GM21529 (cell line): ENCODE measurements at regions not wholly inside any gene's neighbourhood (a gene's known extent, or its start where the extent isn't known, plus 50 kb on each side); places are given as distances from the start of the nearest gene placed in this dataset.

ENCODE experiments used
- ATAC-seq: cut with Tn5 transposase; IDR thresholded peaks from one replicate; pipeline ENCODE4 v1.9.1; 2021; ENCODE audit not compliant: unreplicated experiment

DNA sequence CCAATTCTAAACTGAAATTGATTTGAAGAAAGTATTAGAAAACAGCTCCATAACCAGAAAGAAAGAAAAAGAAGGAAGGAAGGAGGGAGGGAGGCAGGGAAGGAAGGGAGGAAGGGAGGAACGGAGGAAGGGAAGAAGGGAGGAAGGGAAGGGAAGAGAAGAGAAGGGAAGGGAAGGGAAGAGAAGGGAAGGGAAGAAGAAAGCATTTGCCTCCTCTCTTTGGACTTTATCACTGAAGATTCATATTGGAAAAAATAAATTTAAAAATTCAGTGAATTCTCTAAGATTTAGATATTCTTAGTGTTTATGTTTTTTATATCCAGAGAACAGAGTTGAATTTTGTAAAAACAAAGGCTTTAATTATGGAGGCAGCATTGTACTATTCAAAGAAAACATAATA lies 68.5 kb upstream of the NXT1 start:
- ATAC-seq = no peak

DNA sequence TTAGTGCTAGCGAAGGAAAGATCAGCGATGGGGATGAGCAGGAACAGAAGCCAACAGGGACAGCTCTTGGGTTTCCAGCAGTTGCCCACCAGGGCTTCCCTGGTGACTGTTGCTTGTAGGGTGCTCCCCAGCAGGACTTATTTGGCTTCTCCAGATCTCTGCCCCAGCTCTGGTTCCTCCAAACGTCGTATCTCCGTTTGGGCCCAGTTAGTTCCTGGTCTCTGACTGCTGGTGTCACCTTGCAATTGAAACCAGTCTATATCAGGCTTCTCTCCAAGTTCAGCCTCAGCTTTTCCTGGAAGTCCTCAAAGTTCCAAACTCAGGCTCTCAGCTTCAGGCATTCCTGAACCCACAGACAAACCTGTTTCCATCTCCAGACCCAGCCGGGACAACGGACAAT lies 70.8 kb upstream of the NXT1 start:
- ATAC-seq = no peak

DNA sequence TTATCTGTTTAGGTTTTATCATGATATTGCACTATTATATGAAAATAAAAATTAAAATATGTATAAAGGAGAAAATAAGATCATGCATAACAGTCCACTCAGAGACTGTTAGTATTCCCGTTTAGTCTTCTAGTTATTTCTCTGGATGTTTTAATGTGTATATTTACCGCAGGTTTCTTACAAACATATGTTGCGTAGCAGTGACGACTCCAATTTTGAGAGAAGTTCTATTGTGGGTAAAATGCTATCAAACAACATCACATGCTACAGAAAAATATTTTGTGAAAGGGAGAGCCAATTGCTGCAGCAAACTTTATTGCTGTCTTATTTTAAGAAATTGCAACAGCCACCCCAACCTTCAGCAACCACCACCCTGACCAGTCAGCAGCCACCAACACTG lies 72.4 kb upstream of the NXT1 start:
- no peak for ATAC-seq

DNA sequence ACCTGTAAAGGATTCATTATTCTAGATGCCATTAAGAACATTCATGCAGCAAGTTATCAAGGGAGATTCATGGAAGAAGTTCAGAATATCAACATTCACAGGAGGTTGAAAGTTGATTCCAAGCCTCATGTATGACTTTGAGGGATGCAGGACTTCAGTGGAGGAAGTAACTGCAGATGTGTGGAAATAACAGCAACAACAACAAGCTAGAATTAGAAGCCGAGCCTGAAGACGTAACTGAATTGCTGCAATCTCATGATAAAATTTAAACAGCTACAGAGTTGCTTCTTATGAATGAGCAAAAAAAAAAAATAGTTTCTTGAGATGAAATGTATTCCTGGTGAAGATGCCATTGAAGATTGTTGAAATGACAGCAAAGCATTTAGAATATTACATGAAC lies 73.3 kb upstream of the NXT1 start:
- ATAC-seq = no peak

DNA sequence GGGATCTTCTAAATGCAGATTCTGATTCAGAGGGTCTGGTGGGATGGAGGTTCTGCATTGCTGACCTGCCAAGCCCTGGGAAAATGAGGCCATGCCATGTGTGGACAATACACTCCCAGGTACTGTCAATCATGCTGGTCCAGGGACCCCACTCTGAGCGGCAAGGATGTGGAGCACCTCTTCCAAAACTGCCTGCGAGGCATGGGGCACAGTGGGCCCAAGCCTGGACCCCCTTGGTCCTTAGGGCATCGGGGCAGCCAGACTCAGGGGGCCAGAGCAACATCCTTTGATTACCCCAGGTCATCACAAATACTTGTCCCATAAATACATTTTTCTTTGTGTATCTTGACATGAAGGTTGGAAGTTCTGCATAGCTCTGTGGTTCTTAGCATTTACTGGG lies 76.8 kb upstream of the NXT1 start:
- no peak for ATAC-seq

DNA sequence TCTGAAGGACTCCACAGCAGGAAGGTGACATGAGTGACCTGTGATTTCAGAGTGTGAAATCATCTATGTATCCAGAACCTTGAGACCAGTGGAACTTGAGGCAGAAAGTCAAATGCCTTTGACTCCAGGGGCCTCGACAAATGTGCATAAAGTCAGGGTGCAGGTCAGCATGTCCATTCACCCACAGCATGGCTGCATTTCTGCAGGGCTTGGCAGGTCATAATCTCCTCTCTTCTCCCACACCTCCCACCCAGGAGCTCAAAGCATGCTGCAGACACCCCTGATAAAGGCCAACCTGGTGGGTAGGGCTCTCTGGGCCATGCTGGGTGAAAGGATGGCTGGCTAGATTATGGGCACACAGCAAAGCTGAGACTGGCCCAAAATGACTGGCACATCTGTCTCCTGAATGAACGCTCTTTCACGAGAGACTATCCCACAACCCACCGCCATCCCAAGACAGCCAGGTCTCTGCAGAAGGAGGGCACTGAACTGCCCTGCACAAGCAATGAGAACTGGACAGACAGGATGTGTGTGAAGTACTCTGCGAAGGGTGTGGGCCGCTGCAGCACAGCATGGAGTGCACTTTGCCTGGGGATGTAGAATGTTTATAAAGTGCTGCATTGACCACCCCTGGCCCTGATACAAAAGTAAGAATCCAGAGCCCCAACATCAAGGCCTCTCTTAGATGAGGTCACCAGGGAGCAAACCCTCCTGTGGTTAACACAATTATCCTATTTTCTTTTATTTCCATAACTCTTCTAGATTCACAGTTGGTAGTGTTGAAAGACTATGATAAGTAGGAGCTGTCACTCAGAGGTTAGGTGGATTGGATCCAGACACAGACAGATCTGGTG lies 78.2 kb upstream of the NXT1 start:
- no peak for ATAC-seq

DNA sequence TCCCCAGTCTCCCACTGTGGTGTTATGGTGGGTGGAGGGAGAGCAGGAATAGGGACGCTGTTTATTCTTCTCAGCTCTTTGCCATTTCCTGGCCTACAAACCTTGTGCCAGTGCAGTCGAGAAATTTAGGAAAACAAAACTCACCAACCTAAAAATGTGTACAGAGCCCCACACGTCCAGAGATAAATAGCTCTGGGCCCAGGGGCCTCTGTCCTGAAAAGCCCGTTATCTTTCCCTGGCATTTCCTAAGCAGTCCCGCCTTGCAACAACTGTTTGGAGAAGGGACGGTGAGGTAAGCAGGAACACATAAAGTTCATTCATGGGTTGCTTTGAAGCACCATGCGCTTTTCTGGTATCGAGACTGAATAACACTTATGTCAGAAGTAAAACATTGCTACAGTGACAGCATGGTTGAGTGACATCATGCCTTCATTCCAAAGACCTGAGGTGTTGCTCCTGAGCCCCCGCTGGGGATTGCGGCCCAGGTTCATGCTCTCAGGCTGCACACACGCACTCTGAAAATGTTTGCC lies 80.1 kb upstream of the NXT1 start:
- no peak for ATAC-seq

DNA sequence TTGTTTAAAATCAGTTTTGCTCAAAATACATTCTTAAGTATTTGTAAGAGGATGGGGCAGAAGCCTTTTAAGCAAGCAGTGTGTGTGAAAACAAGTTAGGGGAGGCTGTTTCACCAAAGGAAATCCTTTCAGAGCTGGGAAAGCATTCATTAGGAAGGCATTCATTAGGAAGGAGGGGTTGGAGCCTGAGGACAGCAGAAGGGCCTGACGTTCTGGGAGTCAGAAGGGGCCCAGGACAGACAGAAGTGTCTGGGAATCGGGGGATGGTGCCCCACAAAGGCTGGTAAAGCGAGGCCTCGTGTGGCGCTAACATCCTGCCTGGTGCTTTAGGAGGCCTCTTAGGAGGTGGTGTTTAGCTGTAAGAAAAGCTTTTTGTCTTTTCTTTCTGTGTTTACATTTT lies 80.6 kb upstream of the NXT1 start:
- no peak for ATAC-seq

DNA sequence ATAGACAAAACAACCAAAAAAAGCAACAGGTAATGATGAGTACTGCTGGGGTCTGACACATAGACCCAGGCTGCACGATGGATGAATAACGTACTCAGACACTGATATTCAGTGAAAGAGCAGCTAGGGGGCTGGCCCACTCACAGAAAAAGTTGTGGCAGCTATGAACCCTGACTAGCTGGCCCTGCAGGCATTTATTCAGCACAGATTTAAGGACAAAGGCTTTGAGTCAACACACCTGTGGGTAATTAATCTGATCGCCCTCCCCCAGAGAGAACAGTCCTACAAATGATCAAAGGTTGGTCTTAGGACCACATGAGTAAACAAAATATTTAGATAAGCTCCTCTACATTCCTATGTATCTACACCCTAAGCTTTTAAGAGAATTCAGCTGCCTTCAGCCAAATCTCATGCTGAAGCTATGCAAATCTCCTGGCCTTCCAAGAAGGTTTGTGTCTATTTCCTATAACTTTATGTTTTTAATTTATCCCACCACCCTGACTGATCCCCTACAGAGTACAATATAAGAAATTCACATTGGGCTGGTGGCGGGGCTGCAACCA lies 81.7 kb upstream of the NXT1 start:
- no peak for ATAC-seq

DNA sequence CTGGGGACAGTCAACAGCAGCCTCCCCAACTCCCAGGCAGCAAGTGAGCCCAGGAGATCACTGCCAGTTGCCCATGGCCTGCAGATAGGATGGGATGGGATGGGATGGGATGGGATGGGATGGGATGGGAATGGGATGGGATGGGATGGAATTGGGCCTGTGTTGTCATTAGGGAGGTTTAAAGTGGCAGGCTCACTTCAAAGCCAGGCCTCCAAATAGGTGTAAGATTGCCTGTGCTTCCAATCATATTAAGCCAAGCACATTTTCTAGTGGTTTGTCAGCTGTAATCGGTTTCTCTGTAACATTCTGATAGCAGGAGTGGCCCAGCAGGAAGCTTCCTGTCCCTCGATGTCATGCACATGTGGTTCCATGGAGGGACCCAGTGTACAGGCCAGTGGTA lies 82.7 kb upstream of the NXT1 start:
- no peak for ATAC-seq

DNA sequence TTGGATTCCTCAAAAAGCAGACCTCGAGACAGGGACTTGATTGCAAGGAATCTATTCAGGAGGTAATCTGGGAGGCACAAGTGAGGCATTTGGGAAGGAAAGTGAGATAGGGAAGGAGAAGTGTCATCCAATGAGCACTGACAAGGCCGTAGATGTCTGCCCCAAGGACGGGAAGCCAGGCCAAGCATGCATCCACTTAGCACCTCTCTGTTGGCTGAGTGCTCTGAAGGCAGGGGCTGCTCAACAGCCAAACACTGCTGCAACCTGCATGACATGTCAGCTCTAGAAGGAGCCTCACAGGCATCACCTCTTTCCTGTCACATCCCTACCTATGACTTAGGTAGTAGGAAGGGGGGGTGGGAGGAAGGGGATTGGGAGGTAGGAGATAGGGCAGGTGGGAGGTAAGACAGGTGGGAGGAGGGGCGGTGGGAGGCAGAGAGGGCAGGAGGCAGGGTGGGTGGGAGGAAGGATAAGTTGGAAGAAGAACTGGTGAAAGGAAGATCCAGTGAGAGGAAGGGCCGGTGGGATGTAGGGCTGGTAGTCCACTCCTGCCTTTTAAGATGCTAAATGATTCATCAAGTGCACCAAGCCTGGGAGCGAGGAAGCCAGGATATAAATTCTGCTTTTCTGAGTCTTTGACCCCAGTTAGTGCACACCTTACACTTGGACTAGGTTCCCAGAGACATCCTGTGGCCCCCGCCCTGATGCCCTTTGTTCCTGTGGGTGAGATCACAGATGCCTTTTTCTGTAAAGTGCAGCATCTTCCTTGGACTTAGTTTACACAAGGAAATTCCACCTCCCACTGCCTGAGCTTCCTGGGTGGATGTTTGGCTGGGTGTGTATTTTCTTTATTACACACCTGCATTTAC lies 83.8 kb upstream of the NXT1 start:
- no peak for ATAC-seq

DNA sequence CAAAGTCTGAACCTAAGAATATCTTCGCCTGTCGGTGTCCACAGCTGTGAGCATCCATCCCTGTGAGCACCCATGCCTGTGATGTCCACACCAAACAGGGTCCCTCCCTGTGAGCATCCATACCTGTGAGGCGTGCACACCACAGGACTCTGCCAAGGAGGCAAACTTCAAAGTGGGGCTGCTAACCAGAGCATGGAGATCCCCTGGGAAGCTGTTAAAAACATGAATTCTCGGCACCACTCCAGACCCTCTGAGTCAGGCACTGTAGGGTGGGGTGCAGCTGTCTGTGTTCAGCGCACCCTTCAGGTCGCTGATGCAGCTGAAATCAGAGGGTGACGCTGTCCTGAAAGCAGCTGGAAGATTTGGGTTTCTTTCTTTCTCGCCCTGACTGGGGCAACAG lies 85.4 kb upstream of the NXT1 start:
- ATAC-seq = no peak

DNA sequence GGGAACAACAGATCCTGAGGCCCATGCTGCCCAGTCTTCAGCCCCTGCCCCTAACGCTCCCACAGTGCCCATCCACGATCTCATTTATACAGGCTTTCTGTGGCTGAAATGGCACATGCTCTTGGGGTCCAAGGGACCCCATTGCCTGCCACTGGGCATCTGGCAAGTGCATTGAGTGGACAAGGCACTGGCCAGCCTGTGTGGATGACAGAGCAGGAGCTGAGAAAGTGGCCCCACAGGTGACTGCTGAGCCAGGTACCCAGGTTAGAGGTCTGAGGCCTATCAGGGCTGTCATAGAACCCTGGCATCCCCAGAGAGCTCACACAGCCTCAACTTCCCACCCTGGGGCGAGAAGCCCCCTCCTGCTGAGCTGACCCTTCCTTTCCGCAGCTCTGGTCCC lies 86.0 kb upstream of the NXT1 start:
- no peak for ATAC-seq

DNA sequence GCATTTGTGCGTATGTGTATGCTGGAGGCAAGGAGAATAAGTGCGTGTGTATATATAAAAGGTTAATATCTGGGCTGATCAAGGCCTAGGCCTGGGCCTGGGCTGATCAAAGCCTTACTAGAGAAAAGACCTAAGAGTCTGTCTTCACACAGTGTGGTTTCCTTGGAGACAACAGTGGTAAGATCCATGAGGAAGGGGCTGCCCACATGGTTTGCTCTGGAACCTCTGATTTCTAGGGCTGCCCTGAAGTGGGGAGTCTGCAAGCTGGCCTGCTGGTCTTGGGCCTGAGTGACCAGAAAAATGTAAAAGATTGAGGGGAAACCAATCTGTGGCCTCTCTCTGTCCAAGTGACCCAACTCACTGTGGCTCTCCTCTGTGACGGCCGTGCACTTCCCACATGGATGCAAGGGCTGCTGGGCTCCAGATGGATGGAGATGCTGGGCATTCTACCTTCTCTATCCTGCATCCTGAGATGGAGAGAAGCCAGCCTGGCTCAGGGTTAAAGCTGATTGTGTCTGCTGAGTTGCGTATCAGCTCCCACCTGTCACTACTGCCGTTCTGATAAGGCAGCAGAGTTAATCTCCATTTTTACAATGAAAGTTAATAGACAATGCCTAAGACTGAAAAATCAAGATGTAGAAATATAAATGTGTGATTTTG lies 90.3 kb upstream of the NXT1 start:
- no peak for ATAC-seq

DNA sequence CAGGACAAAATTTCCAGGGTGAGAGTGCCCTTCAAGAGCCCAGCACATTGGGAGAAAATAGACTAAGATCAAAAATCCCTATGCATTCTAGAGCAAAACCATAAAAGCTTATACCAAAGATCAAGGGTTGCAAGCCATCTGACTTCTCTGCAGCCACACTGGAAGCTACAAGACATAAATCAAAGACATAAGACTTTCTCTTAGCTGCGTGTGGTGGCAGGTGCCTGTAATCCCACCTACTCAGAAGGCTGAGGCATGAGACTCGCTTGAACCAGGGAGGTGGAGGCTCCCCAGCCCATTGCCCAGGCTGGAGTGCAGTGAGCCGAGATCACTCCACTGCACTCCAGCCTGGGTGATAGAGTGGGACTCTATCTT lies 91.9 kb upstream of the NXT1 start:
- ATAC-seq = no peak

DNA sequence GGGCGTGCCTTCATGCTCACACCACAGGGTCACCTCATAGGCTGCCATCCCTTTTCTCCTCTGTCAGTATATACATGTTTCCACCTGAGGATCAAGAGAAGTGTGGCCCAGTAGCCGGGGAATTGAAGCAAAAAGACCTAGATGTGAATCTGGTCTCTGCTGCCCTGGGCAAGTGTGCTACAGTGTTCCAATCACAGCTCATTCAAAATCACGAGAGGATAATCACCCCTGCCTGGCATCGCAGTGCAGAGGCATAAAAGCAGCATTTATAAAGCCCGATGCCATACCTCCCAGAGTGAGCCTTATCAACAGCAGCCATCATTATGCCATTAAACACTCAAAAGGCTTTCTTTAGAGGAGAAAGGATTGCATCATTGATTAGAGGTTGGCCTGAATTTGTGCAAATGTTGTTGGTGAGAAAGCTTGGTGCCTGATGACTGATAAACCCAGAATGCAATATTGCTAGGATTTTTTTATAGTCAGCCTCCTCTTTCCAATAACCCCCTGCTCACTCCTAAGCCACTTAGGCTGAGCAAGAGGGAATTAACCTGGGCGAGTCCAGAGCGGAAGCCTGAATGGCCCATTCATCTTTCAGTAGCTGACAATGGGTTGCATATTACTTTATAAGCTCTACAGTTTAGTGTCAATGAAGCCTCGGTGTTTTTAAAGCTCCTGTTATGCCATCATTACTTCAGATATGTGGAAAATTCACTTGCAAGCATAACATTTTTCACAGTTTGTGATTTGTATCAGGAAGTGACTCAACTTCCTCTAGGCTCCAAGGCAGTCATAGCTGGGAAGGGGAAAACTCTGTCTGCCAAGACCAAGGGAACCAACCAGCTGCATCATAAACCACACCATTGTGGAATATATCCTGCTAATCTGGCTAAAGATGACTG lies 92.5 kb upstream of the NXT1 start:
- ATAC-seq = no peak

DNA sequence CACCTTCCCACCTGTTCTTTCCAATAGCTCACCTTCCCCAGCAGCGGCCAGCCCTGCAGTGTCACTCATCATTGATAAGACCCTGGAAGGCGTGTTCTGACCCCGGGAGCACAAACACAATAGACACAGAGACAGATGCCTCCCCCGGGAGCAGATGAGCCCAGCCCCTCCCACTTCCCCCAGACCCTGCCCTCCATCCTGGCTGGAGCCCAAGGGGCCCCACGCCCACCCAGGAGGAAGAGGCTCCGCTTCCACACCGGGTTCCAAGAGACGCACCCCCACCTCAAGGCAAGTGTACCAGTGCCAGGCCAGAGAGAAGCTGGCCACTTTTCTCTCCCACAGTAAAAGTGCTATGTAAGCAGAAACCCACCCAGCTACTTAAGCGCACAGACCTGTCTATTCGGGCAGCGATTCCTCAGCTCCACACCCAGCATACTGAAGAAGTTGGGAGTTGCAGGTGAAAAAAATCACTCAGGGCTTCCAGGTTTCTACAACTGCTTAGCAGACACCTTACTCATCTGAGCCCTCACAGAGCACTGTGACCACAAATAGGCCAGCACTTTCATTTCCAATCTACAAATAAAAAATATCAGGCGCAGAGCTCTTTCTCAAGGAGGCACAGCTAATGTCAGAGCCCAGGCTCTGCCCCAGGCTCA lies 93.4 kb upstream of the NXT1 start:
- ATAC-seq = no peak

DNA sequence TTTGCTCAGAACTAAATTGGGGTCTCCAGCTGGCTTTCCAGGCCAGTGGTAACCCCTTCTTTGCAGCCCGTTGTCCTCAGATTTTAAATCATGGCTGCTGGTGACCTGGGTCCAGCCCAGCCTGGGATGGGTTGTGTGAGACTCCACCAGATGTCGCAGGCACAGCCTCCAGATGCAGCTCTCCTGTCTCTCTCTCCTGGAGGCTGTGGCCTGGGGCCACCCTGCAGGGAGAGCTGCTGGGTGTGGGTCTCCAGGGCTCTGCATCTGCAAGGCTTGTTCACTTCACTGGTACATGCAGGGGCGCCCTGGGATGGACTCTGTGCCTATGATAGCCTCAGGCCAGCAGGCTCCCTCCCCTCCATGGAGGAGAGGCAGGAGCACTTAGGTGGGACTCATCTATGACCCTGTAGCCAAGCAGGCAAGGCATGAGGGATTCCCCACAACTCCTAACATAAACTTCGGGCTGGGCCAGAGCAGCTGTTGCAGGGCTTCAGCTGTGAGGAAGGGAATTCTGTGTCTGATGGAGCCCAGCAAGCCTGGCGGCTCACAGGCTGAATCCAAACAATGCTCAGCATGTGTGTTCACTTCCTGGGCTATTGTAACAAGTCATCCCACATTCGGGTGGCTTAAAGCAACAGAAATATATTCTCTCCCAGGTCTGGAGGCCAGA lies 94.7 kb upstream of the NXT1 start:
- ATAC-seq = no peak

DNA sequence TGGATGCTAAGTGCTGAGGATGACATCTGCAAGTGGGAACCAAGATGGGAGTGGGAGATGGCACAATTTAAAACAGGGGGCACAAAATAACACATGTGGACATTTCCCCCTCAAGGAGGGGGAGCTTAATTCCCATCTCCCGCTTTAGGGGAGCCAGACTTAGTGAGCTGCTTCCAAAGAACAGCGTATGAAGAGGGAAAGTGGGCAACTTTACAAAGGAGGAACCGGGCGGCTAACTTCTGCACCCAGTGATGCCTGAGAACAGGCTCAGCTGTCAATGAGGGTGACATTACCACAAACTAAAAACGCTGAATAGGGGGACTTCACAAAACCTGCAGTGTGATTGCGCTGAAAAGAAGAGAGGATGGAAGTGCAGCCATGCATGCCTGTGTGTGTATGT lies 95.5 kb upstream of the NXT1 start:
- no peak for ATAC-seq
